ENCODE measurements at regions not wholly inside any gene's neighbourhood (a gene's known extent, or its start where the extent isn't known, plus 50 kb on each side); places are given as distances from the start of the nearest gene placed in this dataset.

DNA sequence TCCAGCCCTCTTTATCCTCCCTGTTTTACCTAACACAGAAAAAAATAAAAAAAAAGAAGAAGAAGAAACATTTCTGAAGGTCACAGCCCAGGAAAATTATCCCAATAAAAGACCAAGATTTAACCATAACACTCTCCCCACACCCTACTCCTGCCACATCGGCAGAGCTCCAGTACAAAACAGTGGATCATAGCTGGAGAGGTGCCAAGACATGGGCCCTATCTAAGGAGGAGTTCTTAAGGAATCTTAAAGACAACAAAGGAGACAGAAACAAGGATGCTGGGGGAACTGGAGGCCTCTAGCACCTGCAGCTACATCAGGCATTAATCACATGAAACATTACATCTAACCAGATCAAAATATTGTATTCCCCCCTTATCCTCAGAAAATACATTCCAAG is 432.8 kb downstream of the MATN1 start:
- TF ChIP-seq, protein P1, sequence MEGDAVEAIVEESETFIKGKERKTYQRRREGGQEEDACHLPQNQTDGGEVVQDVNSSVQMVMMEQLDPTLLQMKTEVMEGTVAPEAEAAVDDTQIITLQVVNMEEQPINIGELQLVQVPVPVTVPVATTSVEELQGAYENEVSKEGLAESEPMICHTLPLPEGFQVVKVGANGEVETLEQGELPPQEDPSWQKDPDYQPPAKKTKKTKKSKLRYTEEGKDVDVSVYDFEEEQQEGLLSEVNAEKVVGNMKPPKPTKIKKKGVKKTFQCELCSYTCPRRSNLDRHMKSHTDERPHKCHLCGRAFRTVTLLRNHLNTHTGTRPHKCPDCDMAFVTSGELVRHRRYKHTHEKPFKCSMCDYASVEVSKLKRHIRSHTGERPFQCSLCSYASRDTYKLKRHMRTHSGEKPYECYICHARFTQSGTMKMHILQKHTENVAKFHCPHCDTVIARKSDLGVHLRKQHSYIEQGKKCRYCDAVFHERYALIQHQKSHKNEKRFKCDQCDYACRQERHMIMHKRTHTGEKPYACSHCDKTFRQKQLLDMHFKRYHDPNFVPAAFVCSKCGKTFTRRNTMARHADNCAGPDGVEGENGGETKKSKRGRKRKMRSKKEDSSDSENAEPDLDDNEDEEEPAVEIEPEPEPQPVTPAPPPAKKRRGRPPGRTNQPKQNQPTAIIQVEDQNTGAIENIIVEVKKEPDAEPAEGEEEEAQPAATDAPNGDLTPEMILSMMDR (IDR thresholded peaks at IDR 0.05) = no peak
- TF ChIP-seq POLR2A (IDR thresholded peaks at IDR 0.05) = no peak

All from thyroid gland (tissue), 4 donors.